HG03159 (cell line): ENCODE measurements at regions not wholly inside any gene's neighbourhood (a gene's known extent, or its start where the extent isn't known, plus 50 kb on each side); places are given as distances from the start of the nearest gene placed in this dataset.

Experiments
- ATAC-seq: cut with Tn5 transposase; IDR thresholded peaks from one replicate; pipeline ENCODE4 v1.9.1; 2021; ENCODE audit warnings: mild to moderate bottlenecking, moderate library complexity; ENCODE audit not compliant: unreplicated experiment

- ATAC-seq, result no peak
Observed at GRCh38 chr5:52668544-52669185, 119.1 kb upstream of the ITGA1 start.

- no peak for ATAC-seq
Observed at GRCh38 chr5:52672459-52672858, 115.3 kb upstream of the ITGA1 start.

GRCh38 chr5:52673495-52673894, 114.2 kb upstream of the ITGA1 start:
- no peak for ATAC-seq

GRCh38 chr5:52674815-52675545, 112.7 kb upstream of the ITGA1 start:
- no peak for ATAC-seq

- no peak for ATAC-seq
Observed at GRCh38 chr5:52682492-52682891, 105.2 kb upstream of the ITGA1 start.

- ATAC-seq, result no peak
Observed at GRCh38 chr5:52684051-52684450, 103.7 kb upstream of the ITGA1 start.

GRCh38 chr5:52685566-52685965, 102.2 kb upstream of the ITGA1 start:
- no peak for ATAC-seq

- ATAC-seq, result no peak
Observed at GRCh38 chr5:52685971-52686370, 101.7 kb upstream of the ITGA1 start.

GRCh38 chr5:52690236-52690768, 97.4 kb upstream of the ITGA1 start:
- no peak for ATAC-seq

GRCh38 chr5:52692039-52692438, 95.7 kb upstream of the ITGA1 start:
- no peak for ATAC-seq

GRCh38 chr5:52692606-52693005, 95.1 kb upstream of the ITGA1 start:
- no peak for ATAC-seq

- ATAC-seq, result peak; percentile 65
Observed at GRCh38 chr5:52693280-52693679, 94.4 kb upstream of the ITGA1 start.

- no peak for ATAC-seq
Observed at GRCh38 chr5:52693836-52694235, 93.9 kb upstream of the ITGA1 start.

GRCh38 chr5:52694648-52695047, 93.1 kb upstream of the ITGA1 start:
- no peak for ATAC-seq

GRCh38 chr5:52702877-52703276, 84.8 kb upstream of the ITGA1 start:
- ATAC-seq, result no peak

- no peak for ATAC-seq
Observed at GRCh38 chr5:52703321-52703720, 84.4 kb upstream of the ITGA1 start.

- no peak for ATAC-seq
Observed at GRCh38 chr5:52705720-52706119, 82.0 kb upstream of the ITGA1 start.

GRCh38 chr5:52706775-52707174, 80.9 kb upstream of the ITGA1 start:
- ATAC-seq, result no peak

- ATAC-seq, result no peak
Observed at GRCh38 chr5:52707616-52708015, 80.1 kb upstream of the ITGA1 start.

- ATAC-seq, result no peak
Observed at GRCh38 chr5:52708463-52708862, 79.3 kb upstream of the ITGA1 start.

- ATAC-seq, result peak; percentile 74
Observed at GRCh38 chr5:52709167-52709925, 78.4 kb upstream of the ITGA1 start.
